ENCODE measurements at regions not wholly inside any gene's neighbourhood (a gene's known extent, or its start where the extent isn't known, plus 50 kb on each side); places are given as distances from the start of the nearest gene placed in this dataset.

DNA sequence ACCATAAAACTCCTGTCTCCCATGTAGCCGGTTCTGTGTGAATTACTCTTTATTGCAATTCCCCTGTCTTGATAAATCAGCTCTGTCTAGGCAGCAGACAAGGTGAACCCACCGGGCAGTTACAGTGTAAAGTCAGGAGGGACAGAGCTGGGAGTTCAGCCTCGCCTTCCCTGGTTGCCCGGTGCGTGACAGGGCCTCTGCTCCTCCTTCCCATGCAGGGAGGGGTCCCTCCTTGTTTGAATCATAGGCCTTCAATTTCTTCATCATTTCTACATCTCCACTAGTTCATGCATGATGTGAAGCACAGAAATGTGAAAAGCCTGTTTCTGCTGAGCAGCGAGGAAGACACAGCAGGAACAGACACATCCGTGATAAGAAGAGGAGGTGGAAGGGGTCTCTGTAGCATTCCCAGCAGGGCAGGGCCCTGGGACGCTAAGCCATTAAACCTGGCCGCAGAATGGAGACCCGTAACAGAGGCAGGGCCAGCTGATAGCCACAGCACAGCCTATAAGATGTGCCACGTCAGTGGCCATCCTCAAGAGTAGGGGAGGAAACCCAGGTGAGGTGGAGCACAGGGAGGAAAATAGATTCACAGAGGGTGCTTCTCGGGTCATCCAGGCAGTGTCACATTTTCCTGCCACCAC lies 106.7 kb upstream of the CST7 start:
- Histone ChIP-seq H3K27me3 (no peaks in the 10 kb centered on the region), H3K4me1 (no peaks in the 10 kb centered on the region), H3K27ac (no peak overlapping the region), H3K36me3 (no peaks in the 10 kb centered on the region), H3K9me3 (peaks cover 0 to 18% (median 0%) of the 10 kb centered on the region in 3 donors), H3K4me3 (no peak overlapping the region)
- 72% methylated on average over 3 of the region's 12 CpGs; no CpG with 5 or more reads in 1 of the 2 donors for WGBS, 2 donors (ENCODE audit: low coverage in 1 of 2)
- TF ChIP-seq EP300 (IDR thresholded peaks at IDR 0.05) = no peak
- TF ChIP-seq POLR2AphosphoS5 (IDR thresholded peaks at IDR 0.05) = no peak
- TF ChIP-seq POLR2A (IDR thresholded peaks at IDR 0.05) = no peak
- TF ChIP-seq, protein P1, sequence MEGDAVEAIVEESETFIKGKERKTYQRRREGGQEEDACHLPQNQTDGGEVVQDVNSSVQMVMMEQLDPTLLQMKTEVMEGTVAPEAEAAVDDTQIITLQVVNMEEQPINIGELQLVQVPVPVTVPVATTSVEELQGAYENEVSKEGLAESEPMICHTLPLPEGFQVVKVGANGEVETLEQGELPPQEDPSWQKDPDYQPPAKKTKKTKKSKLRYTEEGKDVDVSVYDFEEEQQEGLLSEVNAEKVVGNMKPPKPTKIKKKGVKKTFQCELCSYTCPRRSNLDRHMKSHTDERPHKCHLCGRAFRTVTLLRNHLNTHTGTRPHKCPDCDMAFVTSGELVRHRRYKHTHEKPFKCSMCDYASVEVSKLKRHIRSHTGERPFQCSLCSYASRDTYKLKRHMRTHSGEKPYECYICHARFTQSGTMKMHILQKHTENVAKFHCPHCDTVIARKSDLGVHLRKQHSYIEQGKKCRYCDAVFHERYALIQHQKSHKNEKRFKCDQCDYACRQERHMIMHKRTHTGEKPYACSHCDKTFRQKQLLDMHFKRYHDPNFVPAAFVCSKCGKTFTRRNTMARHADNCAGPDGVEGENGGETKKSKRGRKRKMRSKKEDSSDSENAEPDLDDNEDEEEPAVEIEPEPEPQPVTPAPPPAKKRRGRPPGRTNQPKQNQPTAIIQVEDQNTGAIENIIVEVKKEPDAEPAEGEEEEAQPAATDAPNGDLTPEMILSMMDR (IDR thresholded peaks at IDR 0.05) = no peak
- ATAC-seq = no peak

DNA sequence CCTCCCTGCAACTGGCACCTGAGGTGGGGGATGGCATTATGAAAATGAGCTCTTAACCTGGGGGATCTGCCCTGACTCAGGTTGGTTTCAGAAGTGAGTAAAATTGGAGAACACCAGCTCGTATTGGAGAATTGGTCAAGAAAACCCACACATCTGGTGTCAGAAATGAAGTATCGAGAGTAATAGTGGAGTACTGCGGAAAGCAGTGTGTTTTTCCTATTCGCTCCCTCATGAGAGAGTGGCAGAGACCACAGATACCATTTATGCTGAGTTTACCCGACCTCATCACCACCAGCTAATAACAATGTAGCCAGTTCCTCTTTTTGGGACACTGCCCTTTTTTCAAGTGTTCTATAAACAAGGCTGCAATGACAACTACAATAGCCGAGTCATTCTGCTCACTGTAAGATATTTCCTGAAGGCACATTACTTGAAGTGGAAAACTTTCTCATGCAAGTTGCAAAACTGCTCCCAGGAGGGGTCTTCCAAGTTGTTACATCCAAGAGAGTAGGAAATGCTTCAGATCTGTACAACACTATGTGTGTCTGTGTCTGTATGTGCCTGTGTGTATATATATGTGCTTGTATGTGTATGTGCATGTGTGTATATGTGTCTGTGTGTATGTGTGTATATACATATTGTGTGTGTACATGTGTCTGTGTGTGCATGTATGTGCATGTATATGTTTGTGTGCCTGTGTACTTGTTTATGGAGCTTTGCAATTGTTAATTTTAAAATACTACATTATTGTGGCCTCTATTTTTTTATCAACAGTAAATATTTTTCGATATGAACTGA lies 106.0 kb upstream of the CST7 start:
- Histone ChIP-seq H3K4me3 (no peak overlapping the region), H3K4me1 (no peaks in the 10 kb centered on the region), H3K36me3 (no peaks in the 10 kb centered on the region), H3K27me3 (no peaks in the 10 kb centered on the region), H3K9me3 (peaks cover 0 to 24% (median 0%) of the 10 kb centered on the region in 3 donors), H3K27ac (no peak overlapping the region)
- ATAC-seq = no peak
- TF ChIP-seq EP300 (IDR thresholded peaks at IDR 0.05) (no peak), POLR2AphosphoS5 (IDR thresholded peaks at IDR 0.05) (no peak), POLR2A (IDR thresholded peaks at IDR 0.05) (no peak)
- TF ChIP-seq, protein P1 (IDR thresholded peaks at IDR 0.05) = no peak
- WGBS, 2 donors (ENCODE audit: low coverage in 1 of 2) = 55 to 69% methylated on average over 4 to 5 of the region's 7 CpGs

DNA sequence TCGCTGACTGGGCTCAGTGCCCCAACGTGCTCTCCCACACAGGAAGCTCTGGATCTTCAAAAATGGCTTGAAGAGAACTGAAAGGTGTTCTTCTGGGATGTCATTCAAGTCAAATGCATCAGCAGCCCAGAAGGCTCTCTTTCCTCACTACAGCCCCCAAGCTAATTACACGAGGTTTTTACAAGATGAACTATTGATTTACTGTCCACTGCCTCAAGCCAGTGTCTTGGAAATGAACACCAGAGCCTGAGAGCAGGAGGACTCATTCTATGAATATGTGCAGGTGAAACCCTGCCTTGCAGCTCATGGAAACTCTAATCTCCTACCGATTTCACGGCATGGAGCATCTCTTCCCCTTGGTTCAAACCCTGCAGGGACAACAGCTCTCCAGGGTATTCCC lies 98.9 kb upstream of the CST7 start:
- no peak for ATAC-seq
- Histone ChIP-seq H3K27me3 (peaks cover 10% of the 10 kb centered on the region), H3K9me3 (peaks cover 0 to 42% (median 0%) of the 10 kb centered on the region in 3 donors), H3K36me3 (no peaks in the 10 kb centered on the region), H3K4me3 (no peak overlapping the region), H3K27ac (no peak overlapping the region), H3K4me1 (no peaks in the 10 kb centered on the region)
- TF ChIP-seq, protein P1 (IDR thresholded peaks at IDR 0.05) = no peak
- no peak for TF ChIP-seq POLR2A (IDR thresholded peaks at IDR 0.05)
- TF ChIP-seq POLR2AphosphoS5 (IDR thresholded peaks at IDR 0.05) = no peak
- no peak for TF ChIP-seq EP300 (IDR thresholded peaks at IDR 0.05)
- 80% methylated on average over 1 of the region's 5 CpGs; no CpG with 5 or more reads in 1 of the 2 donors for WGBS, 2 donors (ENCODE audit: low coverage in 1 of 2)

DNA sequence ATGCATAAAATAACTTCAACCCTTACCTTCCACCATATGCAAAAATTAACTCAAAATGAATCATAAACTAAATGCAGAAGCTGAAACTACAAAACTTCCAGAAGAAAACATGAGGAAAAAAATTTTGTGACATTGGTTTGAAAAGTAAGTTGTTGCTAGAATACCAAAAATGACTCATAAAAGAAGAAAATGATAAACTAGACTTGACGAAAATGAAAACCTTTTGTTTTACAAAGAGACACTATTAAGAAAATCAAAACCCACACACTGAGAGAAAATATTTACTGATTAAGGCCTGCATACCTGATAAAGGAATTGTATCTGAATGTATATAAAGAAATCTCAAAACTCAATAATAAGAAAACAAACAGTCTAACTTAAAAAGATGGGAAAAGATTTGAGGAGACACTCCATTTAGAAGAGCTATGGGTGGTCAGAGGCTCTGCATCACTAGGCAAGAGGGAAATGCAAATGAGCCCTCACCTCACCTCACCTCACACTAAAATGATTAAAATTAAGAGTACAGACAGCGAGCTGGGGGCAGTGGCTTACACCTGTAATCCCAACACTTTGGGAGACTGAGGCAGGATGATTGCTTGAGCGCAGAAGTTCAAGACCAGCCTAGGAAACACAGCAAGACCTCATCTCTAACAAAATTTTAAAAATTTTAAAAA lies 97.6 kb upstream of the CST7 start:
- 60 to 100% methylated on average over 1 to 3 of the region's 3 CpGs for WGBS, 2 donors (ENCODE audit: low coverage in 1 of 2)
- ATAC-seq = no peak
- Histone ChIP-seq H3K27ac (no peak overlapping the region), H3K4me1 (no peaks in the 10 kb centered on the region), H3K27me3 (peaks cover 10% of the 10 kb centered on the region), H3K36me3 (no peaks in the 10 kb centered on the region), H3K4me3 (no peak overlapping the region), H3K9me3 (peaks cover 0 to 29% (median 0%) of the 10 kb centered on the region in 3 donors)
- no peak for TF ChIP-seq POLR2A (IDR thresholded peaks at IDR 0.05)
- no peak for TF ChIP-seq POLR2AphosphoS5 (IDR thresholded peaks at IDR 0.05)
- no peak for TF ChIP-seq EP300 (IDR thresholded peaks at IDR 0.05)
- TF ChIP-seq, protein P1 (IDR thresholded peaks at IDR 0.05) = no peak

All from gastroesophageal sphincter (tissue), 4 donors.